Keratinocyte (primary cell): ENCODE measurements at regions not wholly inside any gene's neighbourhood (a gene's known extent, or its start where the extent isn't known, plus 50 kb on each side); places are given as distances from the start of the nearest gene placed in this dataset.

Experiments used
- DNase-seq: peaks from one replicate; pipeline ENCODE4 v3.0.0-alpha.2; 2011; ENCODE audit warnings: low read depth, missing footprints, low spot score
- FAIRE-seq: peaks from 2 replicates; lab custom pipeline; 2011; peaks lifted over from hg19 to GRCh38; lab: Jason Lieb, UNC
- H2AFZ ChIP-seq: 2 replicates; pipeline ENCODE4 v1.6.0; 2012; ENCODE audit warnings: low read length, control low read depth, inconsistent platforms; ENCODE audit not compliant: control insufficient read depth
- H3K27ac ChIP-seq: 2 replicates; pipeline ENCODE4 v1.5.1; 2011; ENCODE audit warnings: low read length; ENCODE audit not compliant: control insufficient read depth, insufficient read depth
- H3K27me3 ChIP-seq: 3 replicates; pipeline ENCODE4 v1.6.0; 2011; ENCODE audit warnings: low read length; ENCODE audit not compliant: control insufficient read depth, insufficient read depth; ENCODE audit errors: extremely low read depth
- H3K36me3 ChIP-seq, 2 experiments: 2 replicates in 1 of 2; 3 replicates in 1 of 2; pipeline ENCODE4 v1.5.1; 2011; ENCODE audit warnings: low read length in 2 of 2, mild to moderate bottlenecking in 1 of 2; ENCODE audit not compliant: control insufficient read depth in 2 of 2, insufficient read depth in 2 of 2; ENCODE audit errors: extremely low read depth in 1 of 2
- H3K4me1 ChIP-seq: 3 replicates; pipeline ENCODE4 v1.5.1; 2011; ENCODE audit warnings: low read length; ENCODE audit not compliant: control insufficient read depth, insufficient read depth; ENCODE audit errors: extremely low read depth
- H3K4me2 ChIP-seq: 3 replicates; pipeline ENCODE4 v1.6.0; 2011; ENCODE audit warnings: low read depth, low read length; ENCODE audit not compliant: control insufficient read depth, insufficient read depth; ENCODE audit errors: extremely low read depth
- H3K4me3 ChIP-seq, 3 experiments: fragments of 200-600 bp in 1 of 3; sonication (generic) in 1 of 3; 2 replicates in 2 of 3; 3 replicates in 1 of 3; pipeline ENCODE4 v1.5.1; 2011 to 2016; ENCODE audit warnings: low read length in 3 of 3, mild to moderate bottlenecking in 3 of 3, control low read depth in 2 of 3, inconsistent platforms in 1 of 3, low read depth in 1 of 3, mixed read lengths in 1 of 3, mixed run types in 1 of 3, moderate library complexity in 1 of 3; ENCODE audit not compliant: control insufficient read depth in 2 of 3, insufficient read depth in 2 of 3; ENCODE audit errors: extremely low read depth in 1 of 3
- H3K79me2 ChIP-seq: 2 replicates; pipeline ENCODE4 v1.6.0; 2012; ENCODE audit warnings: low read length; ENCODE audit not compliant: control insufficient read depth, insufficient read depth
- H3K9ac ChIP-seq: 3 replicates; pipeline ENCODE4 v1.6.0; 2011; ENCODE audit warnings: low read length; ENCODE audit not compliant: control insufficient read depth, insufficient read depth; ENCODE audit errors: extremely low read depth
- H3K9me1 ChIP-seq: 3 replicates; pipeline ENCODE4 v1.6.0; 2011; ENCODE audit warnings: low read length; ENCODE audit not compliant: control insufficient read depth, insufficient read depth; ENCODE audit errors: extremely low read depth
- H3K9me3 ChIP-seq: 2 replicates; pipeline ENCODE4 v1.5.1; 2012; ENCODE audit warnings: low read depth, low read length; ENCODE audit not compliant: control insufficient read depth
- H4K20me1 ChIP-seq: 3 replicates; pipeline ENCODE4 v1.6.0; 2011; ENCODE audit warnings: low read length; ENCODE audit not compliant: control insufficient read depth, insufficient read depth; ENCODE audit errors: extremely low read depth
- EZH2 ChIP-seq: IDR thresholded peaks from one replicate; pipeline ENCODE4 v1.6.1; 2012; ENCODE audit warnings: inconsistent platforms, mild to moderate bottlenecking, low read length, moderate library complexity
- dilution Hi-C: fragments of 300-500 bp; cut with MboI; formaldehyde crosslinking; loops from one replicate; pipeline ENCODE4 v1.7.0; 2020; ENCODE audit warnings: low sequenced_read_pairs; ENCODE audit not compliant: extremely low pct_ligation_motif_present
- TF ChIP-seq, protein P1 (sequence below), 3 experiments: IDR thresholded peaks in 1 of 3; conservative IDR thresholded peaks in 1 of 3; optimal IDR thresholded peaks in 1 of 3; 2 replicates in 2 of 3; 3 replicates in 1 of 3; pipeline versions ENCODE3 to v1.5.1; 2011; ENCODE audit warnings: low read length in 3 of 3, mild to moderate bottlenecking in 3 of 3, moderate library complexity in 2 of 3, control low read depth in 1 of 3, inconsistent platforms in 1 of 3; ENCODE audit not compliant: insufficient read depth in 2 of 3; ENCODE audit errors: extremely low read depth in 1 of 3

GRCh38 chr4:127355743-127356142, 277.0 kb upstream of the INTU start:
- no peaks in the 10 kb centered on the region for H3K4me1 ChIP-seq
- FAIRE-seq (no peak), DNase-seq (no peak)
- H4K20me1 ChIP-seq: no peaks in the 10 kb centered on the region
- H3K9me3 ChIP-seq: no peaks in the 10 kb centered on the region
- H3K36me3 ChIP-seq: no peaks in the 10 kb centered on the region
- dilution Hi-C loops: no loop called here
- no peak overlapping the region for H3K9ac ChIP-seq
- no peak for TF ChIP-seq EZH2
- TF ChIP-seq, protein P1, sequence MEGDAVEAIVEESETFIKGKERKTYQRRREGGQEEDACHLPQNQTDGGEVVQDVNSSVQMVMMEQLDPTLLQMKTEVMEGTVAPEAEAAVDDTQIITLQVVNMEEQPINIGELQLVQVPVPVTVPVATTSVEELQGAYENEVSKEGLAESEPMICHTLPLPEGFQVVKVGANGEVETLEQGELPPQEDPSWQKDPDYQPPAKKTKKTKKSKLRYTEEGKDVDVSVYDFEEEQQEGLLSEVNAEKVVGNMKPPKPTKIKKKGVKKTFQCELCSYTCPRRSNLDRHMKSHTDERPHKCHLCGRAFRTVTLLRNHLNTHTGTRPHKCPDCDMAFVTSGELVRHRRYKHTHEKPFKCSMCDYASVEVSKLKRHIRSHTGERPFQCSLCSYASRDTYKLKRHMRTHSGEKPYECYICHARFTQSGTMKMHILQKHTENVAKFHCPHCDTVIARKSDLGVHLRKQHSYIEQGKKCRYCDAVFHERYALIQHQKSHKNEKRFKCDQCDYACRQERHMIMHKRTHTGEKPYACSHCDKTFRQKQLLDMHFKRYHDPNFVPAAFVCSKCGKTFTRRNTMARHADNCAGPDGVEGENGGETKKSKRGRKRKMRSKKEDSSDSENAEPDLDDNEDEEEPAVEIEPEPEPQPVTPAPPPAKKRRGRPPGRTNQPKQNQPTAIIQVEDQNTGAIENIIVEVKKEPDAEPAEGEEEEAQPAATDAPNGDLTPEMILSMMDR (optimal IDR thresholded peaks at IDR 0.05 in 1 of 3, IDR thresholded peaks at IDR 0.05 in 1 of 3, conservative IDR thresholded peaks at IDR 0.05 in 1 of 3; ENCODE audit: extremely low read depth in 1 of 3, insufficient read depth in 2 of 3, low read length in 3 of 3): no peak
- no peaks in the 10 kb centered on the region for H3K9me1 ChIP-seq
- no peaks in the 10 kb centered on the region for H3K27me3 ChIP-seq
- H3K79me2 ChIP-seq: no peaks in the 10 kb centered on the region
- H3K4me2 ChIP-seq: no peak overlapping the region
- H3K4me3 ChIP-seq: no peak overlapping the region
- no peak overlapping the region for H2AFZ ChIP-seq
- H3K27ac ChIP-seq: no peak overlapping the region

DNA sequence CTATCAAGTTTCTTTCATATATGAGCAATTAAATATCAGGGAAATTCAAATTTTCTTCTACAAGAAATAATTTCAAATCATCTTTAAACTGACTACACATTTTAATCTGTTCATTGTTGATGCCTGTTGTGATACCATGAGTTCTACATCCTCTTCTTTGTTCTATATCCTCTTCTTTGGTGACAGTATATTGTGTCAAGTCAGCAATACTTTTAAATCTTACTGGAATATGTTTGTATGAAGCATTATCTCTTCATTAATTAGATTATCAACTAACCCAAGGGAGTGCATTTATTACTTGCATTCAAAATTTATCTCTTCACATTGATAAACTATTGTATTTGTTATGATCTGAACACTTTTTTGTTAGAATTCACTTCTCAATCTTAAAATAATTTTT, 275.0 kb upstream of the INTU start:
- Histone ChIP-seq H3K27me3 (no peaks in the 10 kb centered on the region), H3K4me1 (no peaks in the 10 kb centered on the region), H3K4me2 (no peak overlapping the region), H3K79me2 (no peaks in the 10 kb centered on the region), H3K9me3 (no peaks in the 10 kb centered on the region), H3K36me3 (no peaks in the 10 kb centered on the region), H3K9ac (no peak overlapping the region), H4K20me1 (no peaks in the 10 kb centered on the region), H3K4me3 (no peak overlapping the region), H3K27ac (no peak overlapping the region), H2AFZ (no peak overlapping the region), H3K9me1 (no peaks in the 10 kb centered on the region)
- dilution Hi-C loops: no loop called here
- DNase-seq (no peak), FAIRE-seq (no peak)
- TF ChIP-seq EZH2: no peak
- TF ChIP-seq, protein P1 (optimal IDR thresholded peaks at IDR 0.05 in 1 of 3, IDR thresholded peaks at IDR 0.05 in 1 of 3, conservative IDR thresholded peaks at IDR 0.05 in 1 of 3; ENCODE audit: extremely low read depth in 1 of 3, insufficient read depth in 2 of 3, low read length in 3 of 3): no peak
